ENCODE measurements at regions not wholly inside any gene's neighbourhood (a gene's known extent, or its start where the extent isn't known, plus 50 kb on each side); places are given as distances from the start of the nearest gene placed in this dataset.

GRCh38 chr3:145721273-145721805 is 439.6 kb downstream of the PLOD2 start:
- ChIA-PET POLR2A (no interaction called here), CTCF (no interaction called here)
- no peaks in the 10 kb centered on the region for H3K36me3 Mint-ChIP-seq (ENCODE audit: low read depth)
- DNase-seq, result no peak
- ATAC-seq (ENCODE audit: low read depth), result no peak
- no peaks in the 10 kb centered on the region for H3K27me3 Mint-ChIP-seq
- no peak for TF ChIP-seq CTCF (IDR thresholded peaks at IDR 0.05)
- no peaks in the 10 kb centered on the region for H3K4me1 Mint-ChIP-seq
- no peak overlapping the region for H3K4me3 Mint-ChIP-seq
- no peak overlapping the region for H3K27ac Mint-ChIP-seq
- no peaks in the 10 kb centered on the region for H3K9me3 Mint-ChIP-seq
- intact Hi-C loops (cut with micrococcal nuclease), result no loop called here

- H3K27me3 Mint-ChIP-seq, result no peaks in the 10 kb centered on the region
- H3K4me3 Mint-ChIP-seq, result no peak overlapping the region
- no peak for TF ChIP-seq CTCF (IDR thresholded peaks at IDR 0.05)
- H3K36me3 Mint-ChIP-seq (ENCODE audit: low read depth), result no peaks in the 10 kb centered on the region
- ChIA-PET CTCF (no interaction called here), POLR2A (no interaction called here)
- H3K27ac Mint-ChIP-seq, result no peak overlapping the region
- DNase-seq (no peak), ATAC-seq (ENCODE audit: low read depth) (no peak)
- no peaks in the 10 kb centered on the region for H3K4me1 Mint-ChIP-seq
- intact Hi-C loops (cut with micrococcal nuclease), result no loop called here
- no peaks in the 10 kb centered on the region for H3K9me3 Mint-ChIP-seq
Observed at GRCh38 chr3:145721815-145722214, 439.2 kb downstream of the PLOD2 start.

- Mint-ChIP-seq H3K4me3 (no peak overlapping the region), H3K4me1 (no peaks in the 10 kb centered on the region)
- CTCF ChIA-PET, result no interaction called here
Observed at GRCh38 chr3:145727476-145727875, 433.5 kb downstream of the PLOD2 start.

GRCh38 chr3:145735631-145736030 is 425.4 kb downstream of the PLOD2 start:
- TF ChIP-seq CTCF (IDR thresholded peaks at IDR 0.05), result no peak
- Mint-ChIP-seq H3K4me3 (no peak overlapping the region), H3K27ac (no peak overlapping the region), H3K4me1 (no peaks in the 10 kb centered on the region), H3K36me3 (ENCODE audit: low read depth) (no peaks in the 10 kb centered on the region), H3K27me3 (no peaks in the 10 kb centered on the region), H3K9me3 (peaks cover 4% of the 10 kb centered on the region)
- no peak for ATAC-seq (ENCODE audit: low read depth)
- intact Hi-C loops (cut with micrococcal nuclease), result no loop called here
- POLR2A ChIA-PET, result no interaction called here
- CTCF ChIA-PET, result no interaction called here
- no peak for DNase-seq

More at GRCh38 chr3:145727476-145727875, 433.5 kb downstream of the PLOD2 start:
- H3K36me3 Mint-ChIP-seq (ENCODE audit: low read depth), result no peaks in the 10 kb centered on the region
- no peaks in the 10 kb centered on the region for H3K27me3 Mint-ChIP-seq
- DNase-seq (no peak), ATAC-seq (ENCODE audit: low read depth) (no peak)
- H3K27ac Mint-ChIP-seq, result no peak overlapping the region
- intact Hi-C loops (cut with micrococcal nuclease), result no loop called here
- H3K9me3 Mint-ChIP-seq, result no peaks in the 10 kb centered on the region
- POLR2A ChIA-PET, result no interaction called here
- no peak for TF ChIP-seq CTCF (IDR thresholded peaks at IDR 0.05)

- DNase-seq (no peak), ATAC-seq (ENCODE audit: low read depth) (no peak)
- no peak overlapping the region for H3K4me3 Mint-ChIP-seq
- no peak for TF ChIP-seq CTCF (IDR thresholded peaks at IDR 0.05)
- ChIA-PET CTCF (no interaction called here), POLR2A (no interaction called here)
- no peaks in the 10 kb centered on the region for H3K4me1 Mint-ChIP-seq
- no peaks in the 10 kb centered on the region for H3K27me3 Mint-ChIP-seq
- intact Hi-C loops (cut with micrococcal nuclease), result no loop called here
- no peak overlapping the region for H3K27ac Mint-ChIP-seq
- peaks cover 6% of the 10 kb centered on the region for H3K9me3 Mint-ChIP-seq
- H3K36me3 Mint-ChIP-seq (ENCODE audit: low read depth), result no peaks in the 10 kb centered on the region
Observed at GRCh38 chr3:145737952-145738351, 423.0 kb downstream of the PLOD2 start.

Data from activated B cell treated with CpG ODN at 0.5 μM for 24 hours (primary cell).